ENCODE measurements at regions not wholly inside any gene's neighbourhood (a gene's known extent, or its start where the extent isn't known, plus 50 kb on each side); places are given as distances from the start of the nearest gene placed in this dataset.

DNA sequence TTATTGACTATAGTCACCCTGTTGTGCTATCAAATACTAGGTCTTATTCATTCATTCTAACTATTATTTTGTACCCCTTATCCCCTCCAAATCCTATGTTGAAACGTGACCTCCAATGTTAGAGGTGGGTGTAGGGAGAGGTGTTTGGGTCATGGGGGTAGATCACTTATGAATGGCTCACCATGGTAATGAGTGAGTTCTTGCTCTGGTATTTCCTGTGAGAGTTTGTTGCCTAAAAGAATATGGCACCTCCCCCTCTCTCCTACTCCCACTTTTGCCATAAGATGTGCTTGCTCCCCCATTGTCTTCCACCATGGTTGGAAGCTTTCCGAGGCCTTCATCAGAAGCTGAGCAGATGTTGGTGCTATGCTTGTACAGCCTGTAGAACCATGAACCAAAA, 59.3 kb upstream of the BRD7 start:
- no peak overlapping the region for H3K9ac ChIP-seq (ENCODE audit: low read depth in 2 of 2, low read length in 2 of 2)
- H3K36me3 ChIP-seq = no peaks in the 10 kb centered on the region
- no peak overlapping the region for H3K4me3 ChIP-seq
- H3K4me1 ChIP-seq = no peaks in the 10 kb centered on the region
- H3K27ac ChIP-seq = no peak overlapping the region
- no peaks in the 10 kb centered on the region for H3K9me3 ChIP-seq
- intact Hi-C loops (cut with DNase I) = no loop called here
- no peaks in the 10 kb centered on the region for H3K27me3 ChIP-seq
- DNase-seq = no peak
- TF ChIP-seq CTCF (IDR thresholded peaks at IDR 0.05) = no peak

- no peaks in the 10 kb centered on the region for H3K4me1 ChIP-seq
- no peak for DNase-seq
- H3K27ac ChIP-seq = no peak overlapping the region
- no peaks in the 10 kb centered on the region for H3K27me3 ChIP-seq
- TF ChIP-seq CTCF (IDR thresholded peaks at IDR 0.05) = no peak
- intact Hi-C loops (cut with DNase I) = no loop called here
- no peaks in the 10 kb centered on the region for H3K9me3 ChIP-seq
- no peak overlapping the region for H3K9ac ChIP-seq (ENCODE audit: low read depth in 2 of 2, low read length in 2 of 2)
- no peak overlapping the region for H3K4me3 ChIP-seq
- no peaks in the 10 kb centered on the region for H3K36me3 ChIP-seq
Measured at GRCh38 chr16:50427107-50427506, 58.3 kb upstream of the BRD7 start.

GRCh38 chr16:50425648-50426047, 56.9 kb upstream of the BRD7 start:
- Histone ChIP-seq H3K9ac (ENCODE audit: low read depth in 2 of 2, low read length in 2 of 2) (no peak overlapping the region), H3K9me3 (no peaks in the 10 kb centered on the region), H3K27me3 (no peaks in the 10 kb centered on the region), H3K36me3 (no peaks in the 10 kb centered on the region), H3K4me3 (no peak overlapping the region), H3K27ac (no peak overlapping the region), H3K4me1 (no peaks in the 10 kb centered on the region)
- no peak for TF ChIP-seq CTCF (IDR thresholded peaks at IDR 0.05)
- no peak for DNase-seq
- intact Hi-C loops (cut with DNase I) = no loop called here

DNA sequence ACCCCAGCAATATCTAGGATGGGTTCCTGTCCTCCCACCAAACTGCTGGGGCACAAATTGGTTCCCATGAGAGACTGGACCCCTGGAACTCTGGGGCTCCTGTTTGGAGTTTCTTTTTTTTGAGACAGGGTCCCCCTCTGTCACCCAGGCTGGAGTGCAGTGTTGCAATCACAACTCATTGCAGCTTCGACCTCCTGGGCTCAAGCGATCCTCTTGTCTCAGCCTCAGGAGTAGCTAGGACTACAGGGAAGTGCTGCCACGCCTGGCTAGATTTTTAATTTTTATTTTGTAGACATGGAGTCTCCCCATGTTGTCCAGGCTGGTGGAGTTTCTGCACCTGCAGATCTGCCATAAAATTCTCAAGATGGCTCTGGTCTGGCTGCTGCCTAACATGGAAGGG, 56.3 kb upstream of the BRD7 start:
- no peaks in the 10 kb centered on the region for H3K4me1 ChIP-seq
- no peak overlapping the region for H3K27ac ChIP-seq
- no peak for TF ChIP-seq CTCF (IDR thresholded peaks at IDR 0.05)
- no peak overlapping the region for H3K9ac ChIP-seq (ENCODE audit: low read depth in 2 of 2, low read length in 2 of 2)
- no peaks in the 10 kb centered on the region for H3K9me3 ChIP-seq
- no peaks in the 10 kb centered on the region for H3K27me3 ChIP-seq
- no peak for DNase-seq
- intact Hi-C loops (cut with DNase I) = no loop called here
- H3K4me3 ChIP-seq = no peak overlapping the region
- H3K36me3 ChIP-seq = no peaks in the 10 kb centered on the region

- Histone ChIP-seq H3K9ac (ENCODE audit: low read depth in 2 of 2, low read length in 2 of 2) (no peak overlapping the region), H3K36me3 (no peaks in the 10 kb centered on the region), H3K4me3 (no peak overlapping the region), H3K27me3 (no peaks in the 10 kb centered on the region), H3K4me1 (no peaks in the 10 kb centered on the region), H3K27ac (no peak overlapping the region), H3K9me3 (no peaks in the 10 kb centered on the region)
- no peak for DNase-seq
- intact Hi-C loops (cut with DNase I) = no loop called here
- TF ChIP-seq CTCF (IDR thresholded peaks at IDR 0.05) = no peak
Measured at GRCh38 chr16:50422926-50423325, 54.1 kb upstream of the BRD7 start.

- H3K4me1 ChIP-seq = no peaks in the 10 kb centered on the region
- intact Hi-C loops (cut with DNase I) = no loop called here
- no peaks in the 10 kb centered on the region for H3K27me3 ChIP-seq
- no peak overlapping the region for H3K4me3 ChIP-seq
- H3K36me3 ChIP-seq = no peaks in the 10 kb centered on the region
- no peak overlapping the region for H3K9ac ChIP-seq (ENCODE audit: low read depth in 2 of 2, low read length in 2 of 2)
- TF ChIP-seq CTCF (IDR thresholded peaks at IDR 0.05) = no peak
- H3K9me3 ChIP-seq = no peaks in the 10 kb centered on the region
- DNase-seq = no peak
- H3K27ac ChIP-seq = no peak overlapping the region
Measured at GRCh38 chr16:50419116-50419515, 50.3 kb upstream of the BRD7 start.
